ENCODE measurements at regions not wholly inside any gene's neighbourhood (a gene's known extent, or its start where the extent isn't known, plus 50 kb on each side); places are given as distances from the start of the nearest gene placed in this dataset.

GRCh38 chr6:167426084-167426483 lies 101.2 kb downstream of the TTLL2 start:
- H3K4me1 ChIP-seq (ENCODE audit: low read depth), result peaks cover 5% of the 10 kb centered on the region
- DNase-seq (no peak), ATAC-seq (no peak)
- no peaks in the 10 kb centered on the region for H3K36me3 ChIP-seq (ENCODE audit: low read depth)
- no peak for TF ChIP-seq CTCF (IDR thresholded peaks at IDR 0.05)
- H3K4me3 ChIP-seq, result no peak overlapping the region
- H3K9me3 ChIP-seq, result no peaks in the 10 kb centered on the region
- intact Hi-C loops (cut with DNase I, micrococcal nuclease), result no loop called here

- no peaks in the 10 kb centered on the region for H3K36me3 ChIP-seq (ENCODE audit: low read depth)
- H3K4me1 ChIP-seq (ENCODE audit: low read depth), result peaks cover 5% of the 10 kb centered on the region
- intact Hi-C loops (cut with DNase I, micrococcal nuclease), result no loop called here
- no peak for ATAC-seq
- H3K9me3 ChIP-seq, result no peaks in the 10 kb centered on the region
- TF ChIP-seq CTCF (IDR thresholded peaks at IDR 0.05), result no peak
- H3K4me3 ChIP-seq, result no peak overlapping the region
- no peak for DNase-seq
Measured at GRCh38 chr6:167426651-167427050, 101.8 kb downstream of the TTLL2 start.

- ATAC-seq (peak; percentile 51), DNase-seq (no peak)
- H3K36me3 ChIP-seq (ENCODE audit: low read depth), result no peaks in the 10 kb centered on the region
- H3K9me3 ChIP-seq, result no peaks in the 10 kb centered on the region
- H3K4me3 ChIP-seq, result no peak overlapping the region
- intact Hi-C loops (cut with DNase I, micrococcal nuclease), result no loop called here
- H3K4me1 ChIP-seq (ENCODE audit: low read depth), result peaks cover 5% of the 10 kb centered on the region
- TF ChIP-seq CTCF (IDR thresholded peaks at IDR 0.05), result no peak
Measured at GRCh38 chr6:167428664-167429333, 103.9 kb downstream of the TTLL2 start.

GRCh38 chr6:167429353-167429752 lies 104.5 kb downstream of the TTLL2 start:
- Histone ChIP-seq H3K9me3 (no peaks in the 10 kb centered on the region), H3K36me3 (ENCODE audit: low read depth) (no peaks in the 10 kb centered on the region), H3K4me3 (no peak overlapping the region), H3K4me1 (ENCODE audit: low read depth) (peaks cover 5% of the 10 kb centered on the region)
- ATAC-seq (no peak), DNase-seq (no peak)
- no peak for TF ChIP-seq CTCF (IDR thresholded peaks at IDR 0.05)
- intact Hi-C loops (cut with DNase I, micrococcal nuclease), result no loop called here

- DNase-seq (no peak), ATAC-seq (no peak)
- Histone ChIP-seq H3K36me3 (ENCODE audit: low read depth) (no peaks in the 10 kb centered on the region), H3K4me3 (no peak overlapping the region), H3K9me3 (no peaks in the 10 kb centered on the region), H3K4me1 (ENCODE audit: low read depth) (no peaks in the 10 kb centered on the region)
- no peak for TF ChIP-seq CTCF (IDR thresholded peaks at IDR 0.05)
- intact Hi-C loops (cut with DNase I, micrococcal nuclease), result no loop called here
Measured at GRCh38 chr6:167435209-167435728, 110.4 kb downstream of the TTLL2 start.

Measured in mucosa of descending colon (tissue), 3 donors.